HEK293 (cell line): ENCODE measurements at regions not wholly inside any gene's neighbourhood (a gene's known extent, or its start where the extent isn't known, plus 50 kb on each side); places are given as distances from the start of the nearest gene placed in this dataset.

Experiments
- CTCF ChIA-PET: fragments of 350-600 bp; formaldehyde crosslinking; extraction: SDS; loops from one replicate; lab custom pipeline; 2021; ENCODE audit warnings: antibody characterized with exemption; lab: Yijun Ruan, JAX
- POLR2A ChIA-PET: fragments of 300-600 bp; formaldehyde crosslinking; extraction: SDS; loops from one replicate; lab custom pipeline; 2020; ENCODE audit warnings: antibody characterized with exemption, inconsistent platforms; lab: Yijun Ruan, JAX
- H3K27ac ChIP-seq: fragments of 200-500 bp; sonication (Bioruptor generic); 2 replicates; pipeline ENCODE4 v1.5.1; 2014; ENCODE audit warnings: low read depth, low read length, control low read depth, inconsistent platforms; ENCODE audit errors: extremely low read depth
- H3K36me3 ChIP-seq, 2 experiments: fragments of 200-500 bp in 1 of 2; sonication (Bioruptor generic) in 1 of 2; 1 replicate in 1 of 2; 2 replicates in 1 of 2; pipeline ENCODE4 v1.5.1; 2014 to 2017; ENCODE audit warnings: inconsistent platforms in 2 of 2, low read length in 2 of 2; ENCODE audit not compliant: control insufficient read depth in 2 of 2, insufficient read depth in 1 of 2
- H3K4me1 ChIP-seq: fragments of 200-500 bp; sonication (Bioruptor generic); 2 replicates; pipeline ENCODE4 v1.5.1; 2014; ENCODE audit warnings: mild to moderate bottlenecking, low read length, inconsistent platforms; ENCODE audit not compliant: control insufficient read depth, insufficient read depth
- H3K4me3 ChIP-seq: 2 replicates; pipeline ENCODE4 v1.5.1; 2011; ENCODE audit warnings: low read depth, mild to moderate bottlenecking, control low read depth, low read length, moderate library complexity
- H3K9me3 ChIP-seq: fragments of 200-500 bp; sonication (Bioruptor generic); 2 replicates; pipeline ENCODE4 v1.5.1; 2014; ENCODE audit warnings: low read depth, low read length, inconsistent platforms; ENCODE audit not compliant: control insufficient read depth, insufficient read depth
- CTCF ChIP-seq: fragments of 450-650 bp; formaldehyde crosslinking; IDR thresholded peaks from 2 replicates; pipeline ENCODE4 v1.5.1; 2016; ENCODE audit warnings: missing biosample characterization, missing genetic modification characterization
- EGR2 ChIP-seq: fragments of 450-650 bp; formaldehyde crosslinking; IDR thresholded peaks from 2 replicates; pipeline ENCODE4 v1.5.1; 2016; ENCODE audit warnings: low read depth, missing biosample characterization, missing genetic modification characterization
- KLF9 ChIP-seq: fragments of 450-650 bp; formaldehyde crosslinking; IDR thresholded peaks from 2 replicates; pipeline ENCODE4 v1.5.1; 2016; ENCODE audit warnings: missing biosample characterization, missing genetic modification characterization, low read depth
- TSHZ1 ChIP-seq: fragments of 450-650 bp; formaldehyde crosslinking; IDR thresholded peaks from 2 replicates; pipeline ENCODE4 v1.5.1; 2016; ENCODE audit warnings: missing biosample characterization, missing genetic modification characterization, borderline replicate concordance
- YY1 ChIP-seq: fragments of 450-650 bp; formaldehyde crosslinking; IDR thresholded peaks from 2 replicates; pipeline ENCODE4 v1.5.1; 2018; ENCODE audit warnings: missing biosample characterization, missing genetic modification characterization
- ZBTB48 ChIP-seq: fragments of 450-650 bp; formaldehyde crosslinking; IDR thresholded peaks from 2 replicates; pipeline ENCODE4 v1.5.1; 2016; ENCODE audit warnings: missing biosample characterization, missing genetic modification characterization
- ZFHX2 ChIP-seq: fragments of 450-650 bp; formaldehyde crosslinking; conservative IDR thresholded peaks from 2 replicates; pipeline ENCODE4 v1.5.1; 2016; ENCODE audit warnings: missing biosample characterization, missing genetic modification characterization
- ZFP69B ChIP-seq: fragments of 450-650 bp; formaldehyde crosslinking; IDR thresholded peaks from 2 replicates; pipeline ENCODE4 v1.5.1; 2016; ENCODE audit warnings: missing biosample characterization, missing genetic modification characterization
- ZNF112 ChIP-seq: fragments of 450-650 bp; formaldehyde crosslinking; IDR thresholded peaks from 2 replicates; pipeline ENCODE4 v1.5.0; 2017; ENCODE audit warnings: missing biosample characterization, missing genetic modification characterization
- ZNF140 ChIP-seq: fragments of 450-650 bp; formaldehyde crosslinking; IDR thresholded peaks from 2 replicates; pipeline ENCODE4 v1.5.1; 2016; ENCODE audit warnings: missing biosample characterization, missing genetic modification characterization
- ZNF169 ChIP-seq: fragments of 450-650 bp; formaldehyde crosslinking; IDR thresholded peaks from 2 replicates; pipeline ENCODE4 v1.5.1; 2016; ENCODE audit warnings: missing biosample characterization, missing genetic modification characterization
- ZNF214 ChIP-seq: fragments of 450-650 bp; formaldehyde crosslinking; IDR thresholded peaks from 2 replicates; pipeline ENCODE4 v1.5.1; 2017; ENCODE audit warnings: missing biosample characterization, mild to moderate bottlenecking, missing genetic modification characterization, borderline replicate concordance
- ZNF335 ChIP-seq: fragments of 450-650 bp; formaldehyde crosslinking; conservative IDR thresholded peaks from 2 replicates; pipeline ENCODE4 v1.5.1; 2016; ENCODE audit warnings: missing biosample characterization, missing genetic modification characterization
- ZNF426 ChIP-seq: fragments of 450-650 bp; formaldehyde crosslinking; IDR thresholded peaks from 2 replicates; pipeline ENCODE4 v1.5.1; 2017; ENCODE audit warnings: missing biosample characterization, missing genetic modification characterization, mild to moderate bottlenecking, inconsistent platforms, moderate library complexity
- ZNF433 ChIP-seq: fragments of 450-650 bp; formaldehyde crosslinking; IDR thresholded peaks from 2 replicates; pipeline ENCODE4 v1.5.1; 2016; ENCODE audit warnings: missing biosample characterization, missing genetic modification characterization, low read depth
- ZNF473 ChIP-seq: fragments of 450-650 bp; formaldehyde crosslinking; IDR thresholded peaks from 2 replicates; pipeline ENCODE4 v1.5.1; 2017; ENCODE audit warnings: missing biosample characterization, missing genetic modification characterization
- ZNF488 ChIP-seq: fragments of 450-650 bp; formaldehyde crosslinking; IDR thresholded peaks from 2 replicates; pipeline ENCODE4 v1.5.1; 2016; ENCODE audit warnings: missing biosample characterization, missing genetic modification characterization
- ZNF580 ChIP-seq: fragments of 450-650 bp; formaldehyde crosslinking; IDR thresholded peaks from 2 replicates; pipeline ENCODE4 v1.5.1; 2016; ENCODE audit warnings: missing biosample characterization, missing genetic modification characterization
- ZNF600 ChIP-seq: fragments of 450-650 bp; formaldehyde crosslinking; IDR thresholded peaks from 2 replicates; pipeline ENCODE4 v1.5.1; 2016; ENCODE audit warnings: missing biosample characterization, missing genetic modification characterization
- ZNF626 ChIP-seq: fragments of 450-650 bp; sonication (Bioruptor Pico); formaldehyde crosslinking; IDR thresholded peaks from 2 replicates; pipeline ENCODE4 v1.5.1; 2018; ENCODE audit warnings: missing biosample characterization, missing genetic modification characterization, inconsistent platforms
- ZNF747 ChIP-seq: fragments of 450-650 bp; formaldehyde crosslinking; IDR thresholded peaks from 2 replicates; pipeline ENCODE4 v1.5.1; 2016; ENCODE audit warnings: missing biosample characterization, missing genetic modification characterization
- ZNF791 ChIP-seq: fragments of 450-650 bp; formaldehyde crosslinking; IDR thresholded peaks from 2 replicates; pipeline ENCODE4 v1.5.1; 2016; ENCODE audit warnings: missing biosample characterization, missing genetic modification characterization
- ZNF830 ChIP-seq: fragments of 450-650 bp; IDR thresholded peaks from 2 replicates; pipeline ENCODE4 v1.5.0; 2018; ENCODE audit warnings: missing biosample characterization, missing genetic modification characterization, low read depth, mild to moderate bottlenecking, moderate library complexity
- ZSCAN30 ChIP-seq: fragments of 450-650 bp; IDR thresholded peaks from 2 replicates; pipeline ENCODE4 v1.5.1; 2018; ENCODE audit warnings: missing biosample characterization, mild to moderate bottlenecking, missing genetic modification characterization, moderate library complexity

- no peaks in the 10 kb centered on the region for H3K4me1 ChIP-seq
- no peak overlapping the region for H3K4me3 ChIP-seq
- TF ChIP-seq ZNF830 (tag by site-specific recombination) (no peak), ZNF580 (tag by site-specific recombination) (no peak), KLF9 (tag by site-specific recombination) (no peak), ZNF600 (tag by site-specific recombination) (no peak), ZNF473 (tag by site-specific recombination) (no peak), ZNF488 (no peak), ZNF747 (tag by site-specific recombination) (no peak)
- no peaks in the 10 kb centered on the region for H3K9me3 ChIP-seq
- CTCF ChIA-PET: interaction anchor here (0.7 kb wide), 1 partner anchor 817 kb away, joined by 3 read pairs; no protein-coding TSS in a partner anchor
- no peak overlapping the region for H3K27ac ChIP-seq
- no peaks in the 10 kb centered on the region for H3K36me3 ChIP-seq
- POLR2A ChIA-PET: no interaction called here
Measured at GRCh38 chr7:81854518-81854917, 84.7 kb upstream of the HGF start.

GRCh38 chr7:81852701-81853100 lies 82.9 kb upstream of the HGF start:
- CTCF ChIA-PET: no interaction called here

GRCh38 chr7:81851413-81851812 lies 81.6 kb upstream of the HGF start:
- Histone ChIP-seq H3K36me3 (no peaks in the 10 kb centered on the region), H3K4me1 (0 out of 2 replicates have a peak, but pooled peaks cover 1% of the 10 kb centered on the region), H3K27ac (no peak overlapping the region), H3K9me3 (no peaks in the 10 kb centered on the region), H3K4me3 (no peak overlapping the region)
- CTCF ChIA-PET: interaction anchor here (0.6 to 1.0 kb wide), 3 partner anchors 11 to 1298 kb away, joined by 4 to 5 read pairs (median 4); no protein-coding TSS in a partner anchor
- POLR2A ChIA-PET: no interaction called here
- TF ChIP-seq CTCF (tag by site-specific recombination) (no peak), ZNF335 (tag by site-specific recombination) (no peak), ZNF214 (tag by site-specific recombination) (no peak), ZFHX2 (tag by site-specific recombination) (no peak), ZNF626 (tag by site-specific recombination) (no peak), EGR2 (tag by site-specific recombination) (no peak), ZNF426 (tag by site-specific recombination) (no peak), ZNF140 (tag by site-specific recombination) (no peak), ZSCAN30 (no peak), ZFP69B (tag by site-specific recombination) (no peak), ZNF112 (tag by site-specific recombination) (no peak), ZNF747 (tag by site-specific recombination) (no peak), ZBTB48 (tag by site-specific recombination) (no peak), YY1 (no peak), ZNF791 (tag by site-specific recombination) (no peak), ZNF433 (tag by site-specific recombination) (no peak)

More at GRCh38 chr7:81852701-81853100, 82.9 kb upstream of the HGF start:
- POLR2A ChIA-PET: no interaction called here
- Histone ChIP-seq H3K4me3 (no peak overlapping the region), H3K9me3 (no peaks in the 10 kb centered on the region), H3K4me1 (no peaks in the 10 kb centered on the region), H3K27ac (no peak overlapping the region), H3K36me3 (no peaks in the 10 kb centered on the region)
- TF ChIP-seq TSHZ1 (tag by site-specific recombination) (no peak), ZNF169 (no peak)
- TF ChIP-seq, all 188 proteins: peak for 0
